K562 (cell line): ENCODE measurements at regions not wholly inside any gene's neighbourhood (a gene's known extent, or its start where the extent isn't known, plus 50 kb on each side); places are given as distances from the start of the nearest gene placed in this dataset.

ENCODE experiments used
- ATAC-seq: fragments of 200-7000 bp; cut with Tn5 transposase; 3 replicates; pipeline ENCODE4 v1.9.1; 2020; ENCODE audit warnings: moderate library complexity
- BruUV-seq: library from RNA; stranded (reverse); fragments of 400-500 nt; replicated peaks from 2 replicates; lab custom pipeline; 2021; lab: Mats Ljungman, UMichigan
- CTCF ChIA-PET: fragments of 300-600 bp; formaldehyde crosslinking; extraction: SDS; loops from one replicate; lab custom pipeline; 2021; ENCODE audit warnings: low intra/inter-chr PET ratio; lab: Yijun Ruan, JAX
- POLR2A ChIA-PET: fragments of 300-600, 350-650 bp; sonication (Branson Sonifier 250); formaldehyde crosslinking; extraction: SDS; loops from one replicate; lab custom pipeline; 2021; ENCODE audit warnings: antibody characterized with exemption, inconsistent platforms; lab: Yijun Ruan, JAX
- DNase-seq, 4 experiments: peaks; one replicate each; pipeline versions ENCODE4 v3.0.0 to v3.0.0-alpha.2; 2011 to 2018; ENCODE audit warnings: low spot score in 3 of 4, mixed read lengths in 3 of 4; ENCODE audit errors: extremely low read depth in 1 of 4
- FAIRE-seq: peaks from 2 replicates; lab custom pipeline; 2011; peaks lifted over from hg19 to GRCh38; lab: Jason Lieb, UNC
- H2AFZ ChIP-seq: 2 replicates; pipeline ENCODE4 v1.6.0; 2011; ENCODE audit warnings: low read depth, low read length, control low read depth, inconsistent platforms
- H3K27ac ChIP-seq: fragments of 200-600 bp; 3 replicates; pipeline ENCODE4 v1.8.0; 2011; ENCODE audit warnings: low read depth, mild to moderate bottlenecking, control low read depth, inconsistent platforms, low read length, moderate library complexity, mixed read lengths; ENCODE audit errors: extremely low read depth
- H3K27me3 ChIP-seq, 2 experiments: fragments of 300-600 bp in 1 of 2; 2 replicates in 1 of 2; 3 replicates in 1 of 2; pipeline versions ENCODE4 v1.6.0 to v1.8.0; 2011; ENCODE audit warnings: inconsistent platforms in 2 of 2, low read length in 2 of 2, mild to moderate bottlenecking in 1 of 2, mixed read lengths in 1 of 2, moderate library complexity in 1 of 2; ENCODE audit not compliant: control insufficient read depth in 2 of 2, insufficient read depth in 2 of 2
- H3K36me3 ChIP-seq: fragments of 300-600 bp; 3 replicates; pipeline ENCODE4 v1.8.0; 2011; ENCODE audit warnings: mild to moderate bottlenecking, low read length, inconsistent platforms; ENCODE audit not compliant: control insufficient read depth, insufficient read depth
- H3K4me1 ChIP-seq, 2 experiments: fragments of 200-600 bp in 1 of 2; replicated peaks in 1 of 2; 2 replicates in 1 of 2; 3 replicates in 1 of 2; pipeline versions ENCODE4 v1.5.1 to v1.8.0; 2011; ENCODE audit warnings: inconsistent platforms in 2 of 2, low read length in 2 of 2, mild to moderate bottlenecking in 1 of 2, mixed read lengths in 1 of 2, moderate library complexity in 1 of 2; ENCODE audit not compliant: control insufficient read depth in 2 of 2, insufficient read depth in 2 of 2
- H3K4me2 ChIP-seq: 2 replicates; pipeline ENCODE4 v1.6.1; 2011; ENCODE audit warnings: low read length, control low read depth, inconsistent platforms, mixed read lengths; ENCODE audit not compliant: insufficient read depth
- H3K4me3 ChIP-seq: fragments of 200-600 bp; sonication (generic), shearing (Covaris generic); 2 replicates; pipeline ENCODE4 v1.5.1; 2016; ENCODE audit warnings: control low read depth, inconsistent platforms
- H3K79me2 ChIP-seq: fragments of 200-600 bp; 3 replicates; pipeline ENCODE4 v1.8.0; 2011; ENCODE audit warnings: low read length, inconsistent platforms; ENCODE audit not compliant: control insufficient read depth, insufficient read depth
- H3K9ac ChIP-seq, 2 experiments: 2 replicates each; pipeline versions ENCODE4 v1.6.0 to v1.6.1; 2011; ENCODE audit warnings: low read depth in 2 of 2, low read length in 2 of 2, control low read depth in 1 of 2, inconsistent platforms in 1 of 2, mild to moderate bottlenecking in 1 of 2, mixed read lengths in 1 of 2; ENCODE audit not compliant: insufficient read depth in 1 of 2
- H3K9me1 ChIP-seq: one replicate; pipeline ENCODE4 v1.6.0; 2011; ENCODE audit warnings: inconsistent platforms, mild to moderate bottlenecking, low read length, moderate library complexity; ENCODE audit not compliant: control insufficient read depth, insufficient read depth
- H3K9me3 ChIP-seq: replicated peaks from 2 replicates; pipeline ENCODE4 v1.5.1; 2011; ENCODE audit warnings: low read depth, low read length, inconsistent platforms; ENCODE audit not compliant: control insufficient read depth, insufficient read depth
- H4K20me1 ChIP-seq: replicated peaks from 2 replicates; pipeline ENCODE4 v1.6.1; 2011; ENCODE audit warnings: low read length, inconsistent platforms, mixed read lengths; ENCODE audit not compliant: control insufficient read depth, insufficient read depth
- ATF1 ChIP-seq, 2 experiments: fragments of 450-650 bp in 1 of 2; IDR thresholded peaks; 2 replicates each; pipeline ENCODE4 v1.6.1; 2016; ENCODE audit warnings: missing compliant biosample characterization in 1 of 2, missing genetic modification characterization in 1 of 2
- BDP1 ChIP-seq: IDR thresholded peaks from 3 replicates; pipeline ENCODE4 v1.6.1; 2011; ENCODE audit not compliant: insufficient read length, insufficient read depth
- C11orf30 ChIP-seq: fragments of 450-650 bp; IDR thresholded peaks from 2 replicates; pipeline ENCODE4 v1.6.1; 2016; ENCODE audit warnings: low read depth, mild to moderate bottlenecking
- CAMTA2 ChIP-seq: fragments of 250-450 bp; sonication (Bioruptor Pico); conservative IDR thresholded peaks from 2 replicates; pipeline ENCODE4 v1.5.1; 2022
- CREB1 ChIP-seq, 2 experiments: sonication (generic) in 1 of 2; formaldehyde crosslinking in 1 of 2; IDR thresholded peaks; 2 replicates each; pipeline versions ENCODE4 v1.6.1 to v1.8.0; 2012 to 2022; ENCODE audit warnings: inconsistent platforms in 1 of 2, mild to moderate bottlenecking in 1 of 2, missing genetic modification reagents in 1 of 2, moderate library complexity in 1 of 2
- CREB3 ChIP-seq: fragments of 450-650 bp; conservative IDR thresholded peaks from 2 replicates; pipeline ENCODE4 v1.6.1; 2016; ENCODE audit warnings: missing genetic modification characterization, low read depth, mild to moderate bottlenecking, missing compliant biosample characterization, moderate library complexity
- CREBBP ChIP-seq: IDR thresholded peaks from one replicate; pipeline ENCODE4 v1.6.1; 2012; ENCODE audit warnings: low read depth, mild to moderate bottlenecking, control low read depth, inconsistent platforms, low read length
- GATAD2A ChIP-seq: fragments of 450-650 bp; IDR thresholded peaks from 2 replicates; pipeline ENCODE4 v1.6.1; 2017
- MCM2 ChIP-seq: fragments of 450-650 bp; IDR thresholded peaks from 2 replicates; pipeline ENCODE4 v1.6.1; 2017; ENCODE audit warnings: low read depth, mild to moderate bottlenecking
- MCM3 ChIP-seq: fragments of 450-650 bp; IDR thresholded peaks from 2 replicates; pipeline ENCODE4 v1.6.1; 2016
- MEF2D ChIP-seq: conservative IDR thresholded peaks from 2 replicates; pipeline ENCODE4 v1.6.1; 2016; ENCODE audit warnings: low read depth, missing genetic modification characterization, missing compliant biosample characterization
- NR2C1 ChIP-seq, 2 experiments: fragments of 450-650 bp; IDR thresholded peaks; 2 replicates each; pipeline ENCODE4 v1.6.1; 2017; ENCODE audit warnings: mild to moderate bottlenecking in 2 of 2, antibody characterized with exemption in 1 of 2, inconsistent platforms in 1 of 2, missing compliant biosample characterization in 1 of 2, missing genetic modification characterization in 1 of 2
- RBFOX2 ChIP-seq: fragments of 200-400 bp; formaldehyde crosslinking; IDR thresholded peaks from 2 replicates; pipeline ENCODE4 v1.6.1; 2017; ENCODE audit warnings: low read depth, mild to moderate bottlenecking, low read length, moderate library complexity
- ZNF143 ChIP-seq: sonication (generic); formaldehyde crosslinking; IDR thresholded peaks from 2 replicates; pipeline ENCODE4 v1.9.0; 2022; ENCODE audit warnings: mild to moderate bottlenecking, missing genetic modification reagents
- ZNF174 ChIP-seq: fragments of 250-450 bp; sonication (Bioruptor Pico); IDR thresholded peaks from 2 replicates; pipeline ENCODE4 v1.4.0; 2020; ENCODE audit warnings: mild to moderate bottlenecking
- ZNF551 ChIP-seq: fragments of 250-450 bp; sonication (Bioruptor Pico); IDR thresholded peaks from 2 replicates; pipeline ENCODE4 v1.5.0; 2021; ENCODE audit warnings: mild to moderate bottlenecking, moderate library complexity
- WGBS: fragments of 100-300 bp; shearing (Covaris generic); methylation state at CpG from one replicate; pipeline ENCODE4 v1.1.6; 2016; ENCODE audit warnings: low coverage, mixed read lengths; ENCODE audit not compliant: insufficient coverage; ENCODE audit errors: missing lambda C conversion rate; 5-methylcytosine and 5-hydroxymethylcytosine counted together
- in situ Hi-C: fragments of 300-500 bp; cut with MboI; formaldehyde crosslinking; loops from 4 replicates; pipeline ENCODE4 v1.15.0; 2018; ENCODE audit warnings: inconsistent platforms, mixed read lengths
- intact Hi-C: fragments of 100-400 bp; cut with micrococcal nuclease; formaldehyde crosslinking; loops from 2 replicates; pipeline ENCODE4 v1.14.2; 2022

- DNase-seq: no peak
- H3K9me3 ChIP-seq: no peaks in the 10 kb centered on the region
- no peak overlapping the region for H3K9ac ChIP-seq
- no peak overlapping the region for H3K4me2 ChIP-seq
- H2AFZ ChIP-seq: no peak overlapping the region
- in situ Hi-C loops: no loop called here
- no peak overlapping the region for H3K27ac ChIP-seq
- no peaks in the 10 kb centered on the region for H3K79me2 ChIP-seq
- no TSS peak for BruUV-seq
- WGBS: 20% methylated on average over 3 of the region's 3 CpGs
- H3K27me3 ChIP-seq: no peaks in the 10 kb centered on the region
- H4K20me1 ChIP-seq: no peaks in the 10 kb centered on the region
- no peaks in the 10 kb centered on the region for H3K36me3 ChIP-seq
- POLR2A ChIA-PET: no interaction called here
- CTCF ChIA-PET: no interaction called here
- no peak overlapping the region for H3K4me3 ChIP-seq
- no peaks in the 10 kb centered on the region for H3K9me1 ChIP-seq
- ATAC-seq: no peak
- no peaks in the 10 kb centered on the region for H3K4me1 ChIP-seq
- intact Hi-C loops: no loop called here
- FAIRE-seq: no peak
- no peak for TF ChIP-seq C11orf30
- no peak for TF ChIP-seq NR2C1 (IDR thresholded peaks at IDR 0.05)
- no peak for TF ChIP-seq NR2C1 (tag; IDR thresholded peaks at IDR 0.05)
- TF ChIP-seq ZNF174 (CRISPR knock-in tag): no peak
- no peak for TF ChIP-seq CAMTA2 (CRISPR knock-in tag)
- no peak for TF ChIP-seq GATAD2A
- TF ChIP-seq ZNF143: no peak
- TF ChIP-seq MCM3: no peak
- TF ChIP-seq BDP1: no peak
- no peak for TF ChIP-seq CREB1 (IDR thresholded peaks at IDR 0.05)
- TF ChIP-seq CREB1 (CRISPR knock-in tag; IDR thresholded peaks at IDR 0.05): no peak
- TF ChIP-seq CREBBP: no peak
- TF ChIP-seq ZNF551 (CRISPR knock-in tag): no peak
- no peak for TF ChIP-seq RBFOX2
- no peak for TF ChIP-seq MCM2
- TF ChIP-seq ATF1 (CRISPR knock-in tag; IDR thresholded peaks at IDR 0.05): no peak
- no peak for TF ChIP-seq ATF1 (tag; IDR thresholded peaks at IDR 0.05)
- TF ChIP-seq MEF2D (tag): no peak
- TF ChIP-seq CREB3 (tag): no peak
These were observed 1416.1 kb upstream of the CDH6 start for GRCh38 chr5:29777373-29777772.
